ENCODE measurements at regions not wholly inside any gene's neighbourhood (a gene's known extent, or its start where the extent isn't known, plus 50 kb on each side); places are given as distances from the start of the nearest gene placed in this dataset.

GRCh38 chr3:76547674-76548073 lies 492.2 kb upstream of the ROBO2 start:
- no peaks in the 10 kb centered on the region for H3K79me2 ChIP-seq (ENCODE audit: control insufficient read depth, insufficient read depth, low read length)
- CTCF ChIA-PET (ENCODE audit: low intra/inter-chr PET ratio): no interaction called here
- H3K9me1 ChIP-seq (ENCODE audit: control insufficient read depth, insufficient read depth, low read length): no peaks in the 10 kb centered on the region
- H3K4me3 ChIP-seq: no peak overlapping the region
- H3K27ac ChIP-seq (ENCODE audit: extremely low read depth, low read depth, low read length): no peak overlapping the region
- FAIRE-seq (no peak), DNase-seq (ENCODE audit: extremely low read depth in 1 of 4, low spot score in 3 of 4) (no peak), ATAC-seq (no peak)
- no peak overlapping the region for H2AFZ ChIP-seq (ENCODE audit: low read depth, low read length)
- no peaks in the 10 kb centered on the region for H3K27me3 ChIP-seq (ENCODE audit: control insufficient read depth in 2 of 2, insufficient read depth in 2 of 2, low read length in 2 of 2)
- H3K4me1 ChIP-seq (replicated peaks in 1 of 2; ENCODE audit: control insufficient read depth in 2 of 2, insufficient read depth in 2 of 2, low read length in 2 of 2): no peaks in the 10 kb centered on the region
- BruUV-seq (replicated peaks): no TSS peak
- H3K9ac ChIP-seq (ENCODE audit: insufficient read depth in 1 of 2, low read depth in 2 of 2, low read length in 2 of 2): no peak overlapping the region
- H3K9me3 ChIP-seq (replicated peaks; ENCODE audit: control insufficient read depth, insufficient read depth, low read depth, low read length): no peaks in the 10 kb centered on the region
- intact Hi-C loops (cut with micrococcal nuclease): no loop called here
- 0% methylated on average over 2 of the region's 2 CpGs for WGBS (ENCODE audit: insufficient coverage, low coverage, missing lambda C conversion rate)
- H4K20me1 ChIP-seq (replicated peaks; ENCODE audit: control insufficient read depth, insufficient read depth, low read length): no peaks in the 10 kb centered on the region
- no peak for TF ChIP-seq PCBP1 (IDR thresholded peaks at IDR 0.05; ENCODE audit: low read depth, low read length, poor library complexity, severe bottlenecking)
- TF ChIP-seq POLR3G (IDR thresholded peaks at IDR 0.05; ENCODE audit: extremely low read depth, insufficient read length, insufficient replicate concordance): no peak
- TF ChIP-seq ZBTB40 (IDR thresholded peaks at IDR 0.05): no peak
- TF ChIP-seq ZBTB40 (CRISPR knock-in tag; IDR thresholded peaks at IDR 0.05): no peak
- no peak for TF ChIP-seq FOSL1 (tag; conservative IDR thresholded peaks at IDR 0.05)
- TF ChIP-seq SREBF1 (IDR thresholded peaks at IDR 0.05; ENCODE audit: borderline replicate concordance, low read depth, low read length): no peak
- TF ChIP-seq ARHGAP35 (IDR thresholded peaks at IDR 0.05; ENCODE audit: partially characterized antibody): no peak
- TF ChIP-seq HINFP (tag; conservative IDR thresholded peaks at IDR 0.05; ENCODE audit: low read depth): no peak
- TF ChIP-seq CBX5 (IDR thresholded peaks at IDR 0.05; ENCODE audit: borderline replicate concordance, low read depth): no peak
- no peak for TF ChIP-seq ZNF280A (IDR thresholded peaks at IDR 0.05; ENCODE audit: low read depth, partially characterized antibody)
- no peak for TF ChIP-seq RBFOX2 (IDR thresholded peaks at IDR 0.05; ENCODE audit: low read depth, low read length)
- H3K36me3 ChIP-seq (ENCODE audit: control insufficient read depth, insufficient read depth, low read length): no peaks in the 10 kb centered on the region
- in situ Hi-C loops (cut with MboI): no loop called here
- H3K4me2 ChIP-seq (ENCODE audit: insufficient read depth, low read length): no peak overlapping the region
- POLR2A ChIA-PET: no interaction called here

Measured in K562 (cell line).